ELF-1 (cell line): ENCODE measurements at regions not wholly inside any gene's neighbourhood (a gene's known extent, or its start where the extent isn't known, plus 50 kb on each side); places are given as distances from the start of the nearest gene placed in this dataset.
A peak's percentile ranks its signal among the peaks of the same experiment; 100 is the strongest.

Experiments used
- DNase-seq: peaks from one replicate; pipeline ENCODE4 v3.0.0-alpha.2; 2016; ENCODE audit warnings: low read depth, low spot score

DNA sequence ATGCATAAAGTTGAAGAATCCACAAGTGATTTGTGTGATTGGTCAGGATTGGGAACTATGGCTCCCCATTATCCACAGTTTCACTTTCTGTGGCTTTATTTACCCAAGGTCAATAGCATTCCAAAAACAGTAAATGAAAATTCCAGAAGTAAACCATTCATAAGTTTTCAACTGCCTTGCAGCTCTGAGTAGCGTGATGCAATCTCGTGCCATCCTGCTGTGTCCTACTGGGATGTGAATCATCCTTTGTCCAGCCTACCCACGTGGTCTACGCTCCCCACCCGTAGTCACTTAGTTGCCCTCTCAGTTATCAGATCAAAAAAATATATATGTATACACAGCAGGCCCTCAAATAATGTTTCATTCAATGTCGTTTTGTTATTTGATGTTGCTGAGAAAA lies 89.0 kb upstream of the DLGAP1 start:
- no peak for DNase-seq

- no peak for DNase-seq
Measured at GRCh38 chr18:4543711-4544110, 88.6 kb upstream of the DLGAP1 start.

DNA sequence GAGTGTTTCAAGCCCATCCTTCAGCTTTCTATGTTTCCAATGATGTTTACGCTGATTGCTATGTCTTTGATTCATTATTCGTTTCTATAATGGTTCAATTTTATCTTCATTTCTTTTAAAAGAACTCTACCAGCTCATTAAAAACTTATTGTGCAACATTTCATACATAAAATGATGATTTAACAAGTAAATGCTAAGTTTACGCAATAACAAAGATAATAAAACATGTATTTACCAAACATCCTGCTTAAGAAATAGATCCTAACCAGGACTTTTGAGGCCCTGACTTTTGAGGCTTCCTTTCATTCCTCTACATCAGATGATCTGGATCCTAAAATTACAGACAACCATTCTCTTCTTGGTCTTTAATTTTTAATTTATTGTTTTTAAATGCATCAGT lies 86.5 kb upstream of the DLGAP1 start:
- no peak for DNase-seq

GRCh38 chr18:4536447-4536846 lies 81.3 kb upstream of the DLGAP1 start:
- DNase-seq, result no peak

- no peak for DNase-seq
Measured at GRCh38 chr18:4528405-4528804, 73.3 kb upstream of the DLGAP1 start.

- peak; percentile 44 for DNase-seq
Measured at GRCh38 chr18:4527826-4528225, 72.7 kb upstream of the DLGAP1 start.

DNA sequence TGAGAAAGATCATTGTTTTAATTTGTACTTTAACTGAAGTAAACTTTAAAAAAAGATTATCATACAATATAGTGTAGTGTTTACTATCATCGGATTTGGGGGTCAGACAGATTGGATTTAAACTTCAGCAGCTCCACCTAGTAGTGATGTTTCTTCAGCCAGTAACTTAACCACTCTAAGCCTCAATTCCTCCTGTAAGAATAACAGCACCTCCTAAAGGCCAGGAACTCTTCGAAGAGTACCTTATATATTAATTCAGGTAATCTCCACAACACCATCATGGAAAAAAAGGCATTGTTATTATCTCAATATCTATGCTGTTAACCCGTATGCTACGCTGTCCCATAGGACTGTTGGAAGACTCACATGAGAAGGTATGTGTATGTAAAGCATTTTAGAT lies 69.0 kb upstream of the DLGAP1 start:
- DNase-seq, result no peak

GRCh38 chr18:4511166-4511565 lies 56.1 kb upstream of the DLGAP1 start:
- DNase-seq, result no peak

DNA sequence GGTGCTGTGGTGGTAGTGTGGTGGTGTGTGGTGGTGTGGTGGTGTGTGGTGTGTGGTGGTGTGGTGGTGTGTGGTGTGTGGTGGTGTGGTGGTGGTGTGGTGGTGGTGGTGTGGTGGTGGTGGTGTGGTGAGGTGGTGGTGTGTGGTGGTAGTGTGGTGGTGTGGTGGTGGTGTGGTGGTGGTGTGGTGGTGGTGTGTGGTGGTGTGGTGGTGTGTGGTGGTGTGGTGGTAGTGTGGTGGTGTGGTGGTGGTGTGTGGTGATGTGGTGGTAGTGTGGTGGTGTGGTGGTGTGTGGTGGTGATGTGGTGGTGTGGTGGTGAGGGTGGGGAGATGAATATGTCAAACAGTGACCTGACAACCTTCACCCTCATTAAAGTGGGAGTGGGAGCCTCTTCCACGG lies 55.6 kb upstream of the DLGAP1 start:
- no peak for DNase-seq

DNA sequence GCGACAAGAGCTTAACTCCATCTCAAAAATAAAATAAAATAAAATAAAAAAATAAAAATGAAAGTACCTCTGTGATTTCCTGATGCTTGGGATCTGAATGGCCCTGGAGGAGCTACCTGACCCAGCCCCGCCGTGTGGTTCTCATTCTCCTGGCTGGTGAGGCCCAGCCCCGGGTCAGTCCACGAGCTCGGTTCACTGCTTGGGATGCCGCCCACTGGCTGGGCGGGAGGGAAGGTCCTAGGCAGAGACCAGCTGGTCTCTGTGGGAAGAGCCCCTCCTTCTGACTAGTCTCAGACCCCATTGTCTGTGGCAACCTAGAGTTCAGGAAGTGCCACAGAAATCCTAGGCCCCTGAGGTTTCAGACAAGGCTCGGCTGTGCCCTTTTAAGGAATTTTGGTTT lies 55.1 kb upstream of the DLGAP1 start:
- no peak for DNase-seq
